ENCODE measurements at regions not wholly inside any gene's neighbourhood (a gene's known extent, or its start where the extent isn't known, plus 50 kb on each side); places are given as distances from the start of the nearest gene placed in this dataset.

- POLR2A ChIA-PET, result no interaction called here
- DNase-seq (no peak), ATAC-seq (ENCODE audit: poor library complexity) (no peak)
- Histone ChIP-seq H3K27ac (ENCODE audit: low read depth in 1 of 2, low read length in 2 of 2) (no peak overlapping the region), H3K4me3 (ENCODE audit: low read length) (no peak overlapping the region), H3K9me3 (ENCODE audit: control insufficient read depth in 1 of 2, insufficient read depth in 1 of 2, low read length in 2 of 2) (no peaks in the 10 kb centered on the region), H3K27me3 (ENCODE audit: control insufficient read depth in 1 of 2, insufficient read depth in 2 of 2, low read length in 2 of 2) (no peaks in the 10 kb centered on the region), H3K4me1 (ENCODE audit: insufficient read depth, low read length) (no peaks in the 10 kb centered on the region), H3K36me3 (ENCODE audit: insufficient read depth, low read length) (no peaks in the 10 kb centered on the region)
- intact Hi-C loops (cut with DNase I, micrococcal nuclease), result no loop called here
- Mint-ChIP-seq H3K9me3 (no peaks in the 10 kb centered on the region), H3K27ac (no peak overlapping the region), H3K27me3 (peaks cover 24% of the 10 kb centered on the region), H3K4me1 (ENCODE audit: low read depth) (no peaks in the 10 kb centered on the region), H3K36me3 (ENCODE audit: low read depth) (no peaks in the 10 kb centered on the region), H3K4me3 (no peak overlapping the region)
- TF ChIP-seq CTCF (IDR thresholded peaks at IDR 0.05), result no peak
- CTCF ChIA-PET, result interaction anchor here (1.6 kb wide), 1 partner anchor 19 kb away, joined by 3 read pairs; no protein-coding TSS in a partner anchor
Measured at GRCh38 chr5:88384886-88385285, 116.2 kb upstream of the TMEM161B start.

GRCh38 chr5:88380332-88380731, 111.7 kb upstream of the TMEM161B start:
- ChIA-PET POLR2A (no interaction called here), CTCF (no interaction called here)
- H3K27me3 Mint-ChIP-seq, result peaks cover 8% of the 10 kb centered on the region
- H3K27me3 ChIP-seq (ENCODE audit: control insufficient read depth in 1 of 2, insufficient read depth in 2 of 2, low read length in 2 of 2), result no peaks in the 10 kb centered on the region
- no peak for TF ChIP-seq CTCF (IDR thresholded peaks at IDR 0.05)
- no peaks in the 10 kb centered on the region for H3K4me1 Mint-ChIP-seq (ENCODE audit: low read depth)
- no peaks in the 10 kb centered on the region for H3K4me1 ChIP-seq (ENCODE audit: insufficient read depth, low read length)
- no peaks in the 10 kb centered on the region for H3K36me3 ChIP-seq (ENCODE audit: insufficient read depth, low read length)
- H3K4me3 Mint-ChIP-seq, result no peak overlapping the region
- H3K9me3 ChIP-seq (ENCODE audit: control insufficient read depth in 1 of 2, insufficient read depth in 1 of 2, low read length in 2 of 2), result no peaks in the 10 kb centered on the region
- H3K9me3 Mint-ChIP-seq, result no peaks in the 10 kb centered on the region
- DNase-seq, result no peak
- no peak for ATAC-seq (ENCODE audit: poor library complexity)
- intact Hi-C loops (cut with DNase I, micrococcal nuclease), result no loop called here
- H3K27ac Mint-ChIP-seq, result no peak overlapping the region
- no peak overlapping the region for H3K4me3 ChIP-seq (ENCODE audit: low read length)
- no peaks in the 10 kb centered on the region for H3K36me3 Mint-ChIP-seq (ENCODE audit: low read depth)
- H3K27ac ChIP-seq (ENCODE audit: low read depth in 1 of 2, low read length in 2 of 2), result no peak overlapping the region

GRCh38 chr5:88377705-88378656, 109.3 kb upstream of the TMEM161B start:
- intact Hi-C loops (cut with DNase I, micrococcal nuclease), result no loop called here
- no peak overlapping the region for H3K27ac ChIP-seq (ENCODE audit: low read depth in 1 of 2, low read length in 2 of 2)
- no peaks in the 10 kb centered on the region for H3K4me1 Mint-ChIP-seq (ENCODE audit: low read depth)
- H3K27me3 Mint-ChIP-seq, result peaks cover 8% of the 10 kb centered on the region
- no peaks in the 10 kb centered on the region for H3K9me3 ChIP-seq (ENCODE audit: control insufficient read depth in 1 of 2, insufficient read depth in 1 of 2, low read length in 2 of 2)
- H3K9me3 Mint-ChIP-seq, result no peaks in the 10 kb centered on the region
- no peak overlapping the region for H3K4me3 ChIP-seq (ENCODE audit: low read length)
- H3K36me3 Mint-ChIP-seq (ENCODE audit: low read depth), result no peaks in the 10 kb centered on the region
- ATAC-seq (ENCODE audit: poor library complexity), result no peak
- no peaks in the 10 kb centered on the region for H3K36me3 ChIP-seq (ENCODE audit: insufficient read depth, low read length)
- ChIA-PET POLR2A (no interaction called here), CTCF (no interaction called here)
- H3K4me1 ChIP-seq (ENCODE audit: insufficient read depth, low read length), result no peaks in the 10 kb centered on the region
- no peak for DNase-seq
- TF ChIP-seq CTCF (IDR thresholded peaks at IDR 0.05), result no peak
- H3K27me3 ChIP-seq (ENCODE audit: control insufficient read depth in 1 of 2, insufficient read depth in 2 of 2, low read length in 2 of 2), result no peaks in the 10 kb centered on the region
- no peak overlapping the region for H3K4me3 Mint-ChIP-seq
- H3K27ac Mint-ChIP-seq, result no peak overlapping the region

Measured in CD4-positive, alpha-beta T cell (primary cell).